ENCODE measurements at regions not wholly inside any gene's neighbourhood (a gene's known extent, or its start where the extent isn't known, plus 50 kb on each side); places are given as distances from the start of the nearest gene placed in this dataset.

GRCh38 chrX:118211891-118212816 is 95.5 kb upstream of the KLHL13 start:
- intact Hi-C loops (cut with DNase I): no loop called here
- Histone ChIP-seq H3K4me3 (no peak overlapping the region), H3K36me3 (replicated peaks in 1 of 2) (no peaks in the 10 kb centered on the region), H3K4me1 (replicated peaks in 1 of 2) (no peaks in the 10 kb centered on the region), H3K27ac (no peak overlapping the region), H3K27me3 (peaks cover 8% of the 10 kb centered on the region), H3K9me3 (replicated peaks in 1 of 3) (no peaks in the 10 kb centered on the region)
- no peak for DNase-seq
- no peak for TF ChIP-seq POLR2A (IDR thresholded peaks at IDR 0.05)
- TF ChIP-seq, protein P1, sequence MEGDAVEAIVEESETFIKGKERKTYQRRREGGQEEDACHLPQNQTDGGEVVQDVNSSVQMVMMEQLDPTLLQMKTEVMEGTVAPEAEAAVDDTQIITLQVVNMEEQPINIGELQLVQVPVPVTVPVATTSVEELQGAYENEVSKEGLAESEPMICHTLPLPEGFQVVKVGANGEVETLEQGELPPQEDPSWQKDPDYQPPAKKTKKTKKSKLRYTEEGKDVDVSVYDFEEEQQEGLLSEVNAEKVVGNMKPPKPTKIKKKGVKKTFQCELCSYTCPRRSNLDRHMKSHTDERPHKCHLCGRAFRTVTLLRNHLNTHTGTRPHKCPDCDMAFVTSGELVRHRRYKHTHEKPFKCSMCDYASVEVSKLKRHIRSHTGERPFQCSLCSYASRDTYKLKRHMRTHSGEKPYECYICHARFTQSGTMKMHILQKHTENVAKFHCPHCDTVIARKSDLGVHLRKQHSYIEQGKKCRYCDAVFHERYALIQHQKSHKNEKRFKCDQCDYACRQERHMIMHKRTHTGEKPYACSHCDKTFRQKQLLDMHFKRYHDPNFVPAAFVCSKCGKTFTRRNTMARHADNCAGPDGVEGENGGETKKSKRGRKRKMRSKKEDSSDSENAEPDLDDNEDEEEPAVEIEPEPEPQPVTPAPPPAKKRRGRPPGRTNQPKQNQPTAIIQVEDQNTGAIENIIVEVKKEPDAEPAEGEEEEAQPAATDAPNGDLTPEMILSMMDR (IDR thresholded peaks at IDR 0.05): no peak
- WGBS, 4 donors: 58 to 75% (median 68%) methylated on average over 7 to 10 of the region's 10 CpGs

DNA sequence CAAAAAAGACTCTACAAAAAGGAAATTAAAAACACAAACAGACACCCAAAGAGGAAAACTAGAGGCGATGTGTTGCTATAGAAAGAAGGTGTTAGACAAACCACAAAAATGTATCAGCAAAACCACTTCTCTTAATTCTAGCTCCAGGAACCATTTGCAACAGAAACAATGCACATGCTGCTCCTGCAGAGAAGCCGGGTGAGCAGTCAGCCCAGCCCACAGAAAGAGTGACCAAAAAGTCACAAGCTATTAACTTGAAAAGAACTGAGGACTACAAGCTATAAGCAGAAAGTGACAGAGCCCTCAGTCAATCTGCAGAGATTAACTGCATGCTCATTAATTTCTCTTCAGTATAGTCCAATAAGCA is 96.2 kb upstream of the KLHL13 start:
- Histone ChIP-seq H3K36me3 (replicated peaks in 1 of 2) (no peaks in the 10 kb centered on the region), H3K27ac (no peak overlapping the region), H3K4me3 (no peak overlapping the region), H3K27me3 (peaks cover 8% of the 10 kb centered on the region), H3K9me3 (replicated peaks in 1 of 3) (no peaks in the 10 kb centered on the region), H3K4me1 (replicated peaks in 1 of 2) (no peaks in the 10 kb centered on the region)
- no peak for DNase-seq
- TF ChIP-seq POLR2A (IDR thresholded peaks at IDR 0.05): no peak
- TF ChIP-seq, protein P1 (IDR thresholded peaks at IDR 0.05): no peak
- intact Hi-C loops (cut with DNase I): no loop called here
- WGBS, 4 donors: 50 to 67% (median 63%) methylated on average over 2 of the region's 2 CpGs

GRCh38 chrX:118215346-118215745 is 98.7 kb upstream of the KLHL13 start:
- H3K27me3 ChIP-seq: peaks cover 8% of the 10 kb centered on the region
- H3K9me3 ChIP-seq (replicated peaks in 1 of 3): no peaks in the 10 kb centered on the region
- intact Hi-C loops (cut with DNase I): no loop called here
- WGBS, 4 donors: 37 to 50% (median 43%) methylated on average over 2 of the region's 2 CpGs
- H3K4me1 ChIP-seq (replicated peaks in 1 of 2): no peaks in the 10 kb centered on the region
- DNase-seq: no peak
- no peak overlapping the region for H3K27ac ChIP-seq
- TF ChIP-seq, protein P1 (IDR thresholded peaks at IDR 0.05): no peak
- TF ChIP-seq POLR2A (IDR thresholded peaks at IDR 0.05): no peak
- H3K36me3 ChIP-seq (replicated peaks in 1 of 2): no peaks in the 10 kb centered on the region
- no peak overlapping the region for H3K4me3 ChIP-seq

DNA sequence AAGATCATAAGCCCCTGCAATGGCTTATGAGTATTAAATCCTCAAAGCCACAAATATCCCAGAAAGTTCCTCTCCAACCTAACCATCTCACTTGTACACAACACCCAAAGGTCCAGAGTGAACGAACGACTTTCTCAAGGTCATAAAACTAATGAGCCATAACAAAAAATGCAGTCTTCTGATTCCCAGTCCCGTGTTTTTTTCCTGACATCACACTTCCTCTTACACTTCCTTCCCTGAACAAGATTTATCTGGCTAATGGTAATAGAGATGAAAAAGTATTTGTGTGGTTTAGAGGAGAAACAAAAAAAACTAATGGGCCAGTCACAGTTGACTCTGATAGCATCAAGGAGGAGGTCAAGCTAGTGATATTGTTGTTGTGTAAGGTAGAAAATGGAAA is 99.5 kb upstream of the KLHL13 start:
- intact Hi-C loops (cut with DNase I): no loop called here
- 0 to 28% (median 11%) methylated on average over 3 of the region's 3 CpGs for WGBS, 4 donors

More for the DNA sequence above, 99.5 kb upstream of the KLHL13 start:
- Histone ChIP-seq H3K36me3 (replicated peaks in 1 of 2) (no peaks in the 10 kb centered on the region), H3K27ac (no peak overlapping the region), H3K4me3 (no peak overlapping the region), H3K4me1 (replicated peaks in 1 of 2) (no peaks in the 10 kb centered on the region), H3K9me3 (replicated peaks in 1 of 3) (no peaks in the 10 kb centered on the region), H3K27me3 (peaks cover 6% of the 10 kb centered on the region)
- TF ChIP-seq POLR2A (IDR thresholded peaks at IDR 0.05): no peak
- TF ChIP-seq, protein P1 (IDR thresholded peaks at IDR 0.05): no peak
- no peak for DNase-seq

All from adrenal gland (tissue), 9 donors.